ENCODE measurements at regions not wholly inside any gene's neighbourhood (a gene's known extent, or its start where the extent isn't known, plus 50 kb on each side); places are given as distances from the start of the nearest gene placed in this dataset.

GRCh38 chr18:3328532-3328931, 66.6 kb downstream of the MYL12B start:
- Mint-ChIP-seq H3K27me3 (ENCODE audit: low read depth) (no peaks in the 10 kb centered on the region), H3K27ac (peak overlapping the region; percentile 74), H3K4me1 (peaks cover 39% of the 10 kb centered on the region), H3K4me3 (no peak overlapping the region), H3K9me3 (no peaks in the 10 kb centered on the region), H3K36me3 (peaks cover 2% of the 10 kb centered on the region)
- no peak for TF ChIP-seq CTCF (IDR thresholded peaks at IDR 0.05; ENCODE audit: unreplicated experiment)
- DNase-seq (ENCODE audit: low spot score in 2 of 2, unreplicated experiment in 2 of 2) = no peak

GRCh38 chr18:3329471-3329870, 67.5 kb downstream of the MYL12B start:
- no peaks in the 10 kb centered on the region for H3K9me3 Mint-ChIP-seq

GRCh38 chr18:3329872-3330271, 67.9 kb downstream of the MYL12B start:
- H3K27me3 Mint-ChIP-seq (ENCODE audit: low read depth) = no peaks in the 10 kb centered on the region
- peak overlapping the region; percentile 74 for H3K27ac Mint-ChIP-seq
- peaks cover 2% of the 10 kb centered on the region for H3K36me3 Mint-ChIP-seq
- peak overlapping the region; percentile 32 for H3K4me3 Mint-ChIP-seq
- no peak for TF ChIP-seq CTCF (IDR thresholded peaks at IDR 0.05; ENCODE audit: unreplicated experiment)
- DNase-seq (ENCODE audit: low spot score in 2 of 2, unreplicated experiment in 2 of 2) = no peak
- no peaks in the 10 kb centered on the region for H3K9me3 Mint-ChIP-seq
- H3K4me1 Mint-ChIP-seq = peaks cover 31% of the 10 kb centered on the region

More at GRCh38 chr18:3329471-3329870, 67.5 kb downstream of the MYL12B start:
- TF ChIP-seq CTCF (IDR thresholded peaks at IDR 0.05; ENCODE audit: unreplicated experiment) = no peak
- Mint-ChIP-seq H3K27me3 (ENCODE audit: low read depth) (no peaks in the 10 kb centered on the region), H3K27ac (peak overlapping the region; percentile 74), H3K36me3 (peaks cover 2% of the 10 kb centered on the region), H3K4me3 (peak overlapping the region; percentile 32), H3K4me1 (peaks cover 31% of the 10 kb centered on the region)
- DNase-seq (ENCODE audit: low spot score in 2 of 2, unreplicated experiment in 2 of 2) = no peak

- Mint-ChIP-seq H3K4me1 (peaks cover 31% of the 10 kb centered on the region), H3K27ac (peak overlapping the region; percentile 74), H3K36me3 (peaks cover 2% of the 10 kb centered on the region), H3K4me3 (peak overlapping the region; percentile 32), H3K27me3 (ENCODE audit: low read depth) (no peaks in the 10 kb centered on the region), H3K9me3 (no peaks in the 10 kb centered on the region)
- no peak for TF ChIP-seq CTCF (IDR thresholded peaks at IDR 0.05; ENCODE audit: unreplicated experiment)
- no peak for DNase-seq (ENCODE audit: low spot score in 2 of 2, unreplicated experiment in 2 of 2)
These were observed 68.7 kb downstream of the MYL12B start for GRCh38 chr18:3330622-3331021.

- H3K27ac Mint-ChIP-seq = no peak overlapping the region
- peaks cover 31% of the 10 kb centered on the region for H3K4me1 Mint-ChIP-seq
- no peak overlapping the region for H3K4me3 Mint-ChIP-seq
- DNase-seq (ENCODE audit: low spot score in 2 of 2, unreplicated experiment in 2 of 2) = no peak
- no peaks in the 10 kb centered on the region for H3K36me3 Mint-ChIP-seq
- no peak for TF ChIP-seq CTCF (IDR thresholded peaks at IDR 0.05; ENCODE audit: unreplicated experiment)
- H3K9me3 Mint-ChIP-seq = no peaks in the 10 kb centered on the region
- no peaks in the 10 kb centered on the region for H3K27me3 Mint-ChIP-seq (ENCODE audit: low read depth)
These were observed 70.4 kb downstream of the MYL12B start for GRCh38 chr18:3332376-3332775.

All from mesothelial cell of epicardium (in vitro differentiated cells).